HEK293 (cell line): ENCODE measurements at regions not wholly inside any gene's neighbourhood (a gene's known extent, or its start where the extent isn't known, plus 50 kb on each side); places are given as distances from the start of the nearest gene placed in this dataset.

Source experiments
- CTCF ChIA-PET: fragments of 350-600 bp; formaldehyde crosslinking; extraction: SDS; loops from one replicate; lab custom pipeline; 2021; ENCODE audit warnings: antibody characterized with exemption; lab: Yijun Ruan, JAX
- POLR2A ChIA-PET: fragments of 300-600 bp; formaldehyde crosslinking; extraction: SDS; loops from one replicate; lab custom pipeline; 2020; ENCODE audit warnings: antibody characterized with exemption, inconsistent platforms; lab: Yijun Ruan, JAX
- H3K27ac ChIP-seq: fragments of 200-500 bp; sonication (Bioruptor generic); 2 replicates; pipeline ENCODE4 v1.5.1; 2014; ENCODE audit warnings: low read depth, low read length, control low read depth, inconsistent platforms; ENCODE audit errors: extremely low read depth
- H3K36me3 ChIP-seq, 2 experiments: fragments of 200-500 bp in 1 of 2; sonication (Bioruptor generic) in 1 of 2; 1 replicate in 1 of 2; 2 replicates in 1 of 2; pipeline ENCODE4 v1.5.1; 2014 to 2017; ENCODE audit warnings: inconsistent platforms in 2 of 2, low read length in 2 of 2; ENCODE audit not compliant: control insufficient read depth in 2 of 2, insufficient read depth in 1 of 2
- H3K4me1 ChIP-seq: fragments of 200-500 bp; sonication (Bioruptor generic); 2 replicates; pipeline ENCODE4 v1.5.1; 2014; ENCODE audit warnings: mild to moderate bottlenecking, low read length, inconsistent platforms; ENCODE audit not compliant: control insufficient read depth, insufficient read depth
- H3K4me3 ChIP-seq: 2 replicates; pipeline ENCODE4 v1.5.1; 2011; ENCODE audit warnings: low read depth, mild to moderate bottlenecking, control low read depth, low read length, moderate library complexity
- H3K9me3 ChIP-seq: fragments of 200-500 bp; sonication (Bioruptor generic); 2 replicates; pipeline ENCODE4 v1.5.1; 2014; ENCODE audit warnings: low read depth, low read length, inconsistent platforms; ENCODE audit not compliant: control insufficient read depth, insufficient read depth
- GLIS1 ChIP-seq: fragments of 450-650 bp; formaldehyde crosslinking; IDR thresholded peaks from 2 replicates; pipeline ENCODE4 v1.5.1; 2016; ENCODE audit warnings: missing biosample characterization, missing genetic modification characterization
- GLIS2 ChIP-seq: fragments of 450-650 bp; formaldehyde crosslinking; IDR thresholded peaks from 2 replicates; pipeline ENCODE4 v1.5.1; 2016; ENCODE audit warnings: missing biosample characterization, missing genetic modification characterization
- OVOL3 ChIP-seq: fragments of 450-650 bp; formaldehyde crosslinking; IDR thresholded peaks from 2 replicates; pipeline ENCODE4 v1.5.1; 2016; ENCODE audit warnings: missing biosample characterization, missing genetic modification characterization
- PATZ1 ChIP-seq: fragments of 450-650 bp; formaldehyde crosslinking; IDR thresholded peaks from 2 replicates; pipeline ENCODE4 v1.5.1; 2016; ENCODE audit warnings: missing biosample characterization, missing genetic modification characterization
- SETDB1 ChIP-seq: IDR thresholded peaks from one replicate; pipeline ENCODE4 v1.6.1; 2017; ENCODE audit warnings: mild to moderate bottlenecking, low read length, moderate library complexity, mixed read lengths; ENCODE audit not compliant: insufficient read length
- SP2 ChIP-seq: fragments of 450-650 bp; formaldehyde crosslinking; IDR thresholded peaks from 2 replicates; pipeline ENCODE4 v1.5.1; 2016; ENCODE audit warnings: missing biosample characterization, missing genetic modification characterization
- ZBTB1 ChIP-seq: fragments of 450-650 bp; formaldehyde crosslinking; IDR thresholded peaks from 2 replicates; pipeline ENCODE4 v1.5.1; 2016; ENCODE audit warnings: missing biosample characterization, missing genetic modification characterization
- ZBTB17 ChIP-seq: fragments of 450-650 bp; formaldehyde crosslinking; IDR thresholded peaks from 2 replicates; pipeline ENCODE4 v1.5.1; 2016; ENCODE audit warnings: missing biosample characterization, missing genetic modification characterization
- ZBTB20 ChIP-seq: fragments of 450-650 bp; formaldehyde crosslinking; IDR thresholded peaks from 2 replicates; pipeline ENCODE4 v1.5.1; 2016; ENCODE audit warnings: missing biosample characterization, missing genetic modification characterization
- ZBTB49 ChIP-seq: fragments of 450-650 bp; formaldehyde crosslinking; IDR thresholded peaks from 2 replicates; pipeline ENCODE4 v1.5.1; 2016; ENCODE audit warnings: missing biosample characterization, missing genetic modification characterization, low read depth
- ZNF146 ChIP-seq: fragments of 450-650 bp; formaldehyde crosslinking; IDR thresholded peaks from 2 replicates; pipeline ENCODE4 v1.5.1; 2016; ENCODE audit warnings: missing biosample characterization, missing genetic modification characterization
- ZNF169 ChIP-seq: fragments of 450-650 bp; formaldehyde crosslinking; IDR thresholded peaks from 2 replicates; pipeline ENCODE4 v1.5.1; 2016; ENCODE audit warnings: missing biosample characterization, missing genetic modification characterization
- ZNF18 ChIP-seq: fragments of 450-650 bp; formaldehyde crosslinking; IDR thresholded peaks from 2 replicates; pipeline ENCODE4 v1.5.1; 2016; ENCODE audit warnings: missing biosample characterization, missing genetic modification characterization
- ZNF211 ChIP-seq: fragments of 450-650 bp; formaldehyde crosslinking; IDR thresholded peaks from 2 replicates; pipeline ENCODE4 v1.5.1; 2016; ENCODE audit warnings: low read depth, missing biosample characterization, missing genetic modification characterization
- ZNF335 ChIP-seq: fragments of 450-650 bp; formaldehyde crosslinking; conservative IDR thresholded peaks from 2 replicates; pipeline ENCODE4 v1.5.1; 2016; ENCODE audit warnings: missing biosample characterization, missing genetic modification characterization
- ZNF366 ChIP-seq: fragments of 450-650 bp; formaldehyde crosslinking; conservative IDR thresholded peaks from 2 replicates; pipeline ENCODE4 v1.5.1; 2016; ENCODE audit warnings: missing biosample characterization, missing genetic modification characterization
- ZNF48 ChIP-seq: fragments of 450-650 bp; formaldehyde crosslinking; IDR thresholded peaks from 2 replicates; pipeline ENCODE4 v1.5.1; 2016; ENCODE audit warnings: missing biosample characterization, missing genetic modification characterization
- ZNF529 ChIP-seq: fragments of 450-650 bp; formaldehyde crosslinking; IDR thresholded peaks from 2 replicates; pipeline ENCODE4 v1.5.1; 2017; ENCODE audit warnings: missing genetic modification characterization, missing biosample characterization; ENCODE audit not compliant: insufficient replicate concordance
- ZNF558 ChIP-seq: fragments of 450-650 bp; formaldehyde crosslinking; IDR thresholded peaks from 2 replicates; pipeline ENCODE4 v1.5.1; 2016; ENCODE audit warnings: missing biosample characterization, missing genetic modification characterization
- ZNF580 ChIP-seq: fragments of 450-650 bp; formaldehyde crosslinking; IDR thresholded peaks from 2 replicates; pipeline ENCODE4 v1.5.1; 2016; ENCODE audit warnings: missing biosample characterization, missing genetic modification characterization
- ZNF596 ChIP-seq: fragments of 450-650 bp; IDR thresholded peaks from 2 replicates; pipeline ENCODE4 v1.5.0; 2018; ENCODE audit warnings: missing biosample characterization, mild to moderate bottlenecking, missing genetic modification characterization, moderate library complexity
- ZNF610 ChIP-seq: fragments of 450-650 bp; formaldehyde crosslinking; IDR thresholded peaks from 2 replicates; pipeline ENCODE4 v1.5.1; 2016; ENCODE audit warnings: missing biosample characterization, missing genetic modification characterization, borderline replicate concordance
- ZNF658 ChIP-seq: fragments of 450-650 bp; formaldehyde crosslinking; IDR thresholded peaks from 2 replicates; pipeline ENCODE4; 2016; ENCODE audit warnings: missing biosample characterization, missing genetic modification characterization
- ZNF660 ChIP-seq: fragments of 450-650 bp; IDR thresholded peaks from 2 replicates; pipeline ENCODE4 v1.5.1; 2018; ENCODE audit warnings: missing biosample characterization, mild to moderate bottlenecking, missing genetic modification characterization
- ZNF768 ChIP-seq: fragments of 450-650 bp; formaldehyde crosslinking; IDR thresholded peaks from 2 replicates; pipeline ENCODE4 v1.5.1; 2018; ENCODE audit warnings: missing biosample characterization, mild to moderate bottlenecking, missing genetic modification characterization
- ZSCAN18 ChIP-seq: fragments of 450-650 bp; formaldehyde crosslinking; IDR thresholded peaks from 2 replicates; pipeline ENCODE4 v1.5.1; 2016; ENCODE audit warnings: missing biosample characterization, missing genetic modification characterization
- ZSCAN4 ChIP-seq: fragments of 450-650 bp; formaldehyde crosslinking; IDR thresholded peaks from 2 replicates; pipeline ENCODE4 v1.5.1; 2017; ENCODE audit warnings: missing biosample characterization, missing genetic modification characterization

GRCh38 chr14:53533384-53533970 is 380.4 kb upstream of the DDHD1 start:
- Histone ChIP-seq H3K9me3 (no peaks in the 10 kb centered on the region), H3K27ac (no peak overlapping the region), H3K36me3 (no peaks in the 10 kb centered on the region), H3K4me3 (no peak overlapping the region), H3K4me1 (peaks cover 3% of the 10 kb centered on the region; the same call in 1 of the 2 replicates)
- CTCF ChIA-PET, result interaction anchor here (0.6 kb wide), 1 partner anchor 334 kb away, joined by 3 read pairs; no protein-coding TSS in a partner anchor
- TF ChIP-seq GLIS2 (tag by site-specific recombination), result no peak
- TF ChIP-seq ZNF18, result no peak
- no peak for TF ChIP-seq GLIS1 (tag by site-specific recombination)
- no peak for TF ChIP-seq ZNF335 (tag by site-specific recombination)
- no peak for TF ChIP-seq ZNF558 (tag by site-specific recombination)
- no peak for TF ChIP-seq ZNF146 (tag by site-specific recombination)
- no peak for TF ChIP-seq SETDB1
- TF ChIP-seq SP2, result no peak
- POLR2A ChIA-PET, result no interaction called here

- CTCF ChIA-PET, result interaction anchor here (0.6 to 1.4 kb wide), 2 partner anchors 100 to 335 kb away, joined by 3 read pairs; no protein-coding TSS in a partner anchor
- no peaks in the 10 kb centered on the region for H3K9me3 ChIP-seq
Observed at GRCh38 chr14:53532853-53533252, 379.7 kb upstream of the DDHD1 start.

GRCh38 chr14:53531730-53532129 is 378.6 kb upstream of the DDHD1 start:
- ChIA-PET POLR2A (no interaction called here), CTCF (interaction anchor here (1.4 to 1.7 kb wide), 2 partner anchors 99 to 643 kb away, joined by 3 to 5 read pairs; no protein-coding TSS in a partner anchor)
- Histone ChIP-seq H3K9me3 (no peaks in the 10 kb centered on the region), H3K4me1 (peaks cover 3% of the 10 kb centered on the region; the same call in 1 of the 2 replicates), H3K4me3 (no peak overlapping the region), H3K36me3 (no peaks in the 10 kb centered on the region), H3K27ac (no peak overlapping the region)
- TF ChIP-seq ZBTB49 (tag by site-specific recombination), result no peak
- TF ChIP-seq PATZ1, result no peak
- no peak for TF ChIP-seq ZNF366 (tag by site-specific recombination)
- no peak for TF ChIP-seq OVOL3 (tag by site-specific recombination)
- TF ChIP-seq ZBTB20 (tag by site-specific recombination), result no peak
- no peak for TF ChIP-seq ZNF610 (tag by site-specific recombination)
- no peak for TF ChIP-seq ZBTB17
- no peak for TF ChIP-seq ZSCAN18 (tag by site-specific recombination)

More at GRCh38 chr14:53532853-53533252, 379.7 kb upstream of the DDHD1 start:
- H3K27ac ChIP-seq, result no peak overlapping the region
- TF ChIP-seq ZNF658 (tag by site-specific recombination) (no peak), ZBTB1 (tag by site-specific recombination) (no peak), ZNF169 (tag by site-specific recombination) (no peak), ZNF48 (no peak), ZNF768 (tag by site-specific recombination) (no peak), ZNF580 (tag by site-specific recombination) (no peak), ZNF211 (no peak), ZSCAN4 (no peak), ZNF660 (tag by site-specific recombination) (no peak), ZNF529 (no peak), ZNF596 (tag by site-specific recombination) (no peak), SP2 (no peak)
- TF ChIP-seq, all 188 proteins: peak for 0
- peaks cover 3% of the 10 kb centered on the region; the same call in 1 of the 2 replicates for H3K4me1 ChIP-seq
- no peak overlapping the region for H3K4me3 ChIP-seq
- POLR2A ChIA-PET, result no interaction called here
- no peaks in the 10 kb centered on the region for H3K36me3 ChIP-seq
